ENCODE measurements at regions not wholly inside any gene's neighbourhood (a gene's known extent, or its start where the extent isn't known, plus 50 kb on each side); places are given as distances from the start of the nearest gene placed in this dataset.
"Not testable (repeated sequence)": the region's sequence is repeated elsewhere in the genome, so short reads cannot be mapped to it uniquely, and the experiment has no call there.

DNA sequence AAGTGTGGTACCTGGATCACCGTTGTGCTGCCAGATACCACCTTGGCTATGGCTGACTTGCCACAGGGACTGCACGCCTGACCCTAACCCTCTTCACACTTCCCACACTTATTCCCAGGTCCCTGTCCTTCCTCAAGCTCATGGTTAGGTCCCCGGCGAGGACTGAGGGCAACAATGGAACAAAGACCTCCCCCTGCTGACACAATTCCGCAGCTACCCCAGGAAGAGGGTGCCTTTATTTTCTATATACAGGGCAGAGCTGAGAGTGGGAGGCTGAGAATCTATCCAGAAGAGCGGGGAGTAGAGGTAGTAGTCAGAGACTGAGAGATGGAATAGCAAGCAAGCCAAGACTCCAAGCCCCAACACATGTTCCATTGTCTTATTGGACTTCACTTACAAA lies 118.1 kb upstream of the SEM1 start:
- FAIRE-seq (no peak), DNase-seq (ENCODE audit: low spot score) (no peak)

DNA sequence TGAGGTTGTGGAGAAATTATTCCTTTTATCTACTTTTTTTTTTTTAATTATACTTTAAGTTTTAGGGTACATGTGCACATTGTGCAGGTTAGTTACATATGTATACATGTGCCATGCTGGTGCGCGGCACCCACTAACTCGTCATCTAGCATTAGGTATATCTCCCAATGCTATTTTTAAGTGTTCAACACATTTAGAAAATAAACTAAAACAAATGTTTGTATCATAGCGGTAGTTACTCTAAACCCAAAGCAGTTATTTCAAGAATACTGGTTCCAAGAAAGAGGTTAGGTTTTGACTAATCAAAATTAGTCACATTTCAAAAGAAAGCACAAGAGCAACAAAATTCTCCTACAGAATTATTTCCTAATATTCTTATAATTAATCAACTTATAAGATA lies 119.5 kb upstream of the SEM1 start:
- FAIRE-seq; DNase-seq (ENCODE audit: low spot score): not testable (repeated sequence)

DNA sequence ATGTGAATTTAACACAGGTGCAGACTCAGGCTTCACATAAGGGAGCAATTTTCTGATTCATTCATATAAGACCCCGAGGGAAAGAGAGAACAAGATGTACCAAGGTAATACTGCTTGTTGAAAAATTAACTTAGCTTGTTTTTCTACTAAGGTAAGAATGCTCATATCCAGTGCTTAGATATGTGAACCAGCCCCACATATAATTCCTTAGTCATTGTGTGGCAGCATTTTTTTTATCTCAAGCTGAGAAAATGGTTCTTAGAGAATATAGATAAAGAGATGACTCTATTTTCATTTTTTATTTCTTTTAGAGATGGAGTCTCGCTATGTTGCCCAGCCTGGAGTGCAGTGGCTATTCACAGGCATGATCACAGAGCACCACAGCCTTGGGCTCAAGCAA lies 121.8 kb upstream of the SEM1 start:
- DNase-seq (ENCODE audit: low spot score) (no peak), FAIRE-seq (no peak)

DNA sequence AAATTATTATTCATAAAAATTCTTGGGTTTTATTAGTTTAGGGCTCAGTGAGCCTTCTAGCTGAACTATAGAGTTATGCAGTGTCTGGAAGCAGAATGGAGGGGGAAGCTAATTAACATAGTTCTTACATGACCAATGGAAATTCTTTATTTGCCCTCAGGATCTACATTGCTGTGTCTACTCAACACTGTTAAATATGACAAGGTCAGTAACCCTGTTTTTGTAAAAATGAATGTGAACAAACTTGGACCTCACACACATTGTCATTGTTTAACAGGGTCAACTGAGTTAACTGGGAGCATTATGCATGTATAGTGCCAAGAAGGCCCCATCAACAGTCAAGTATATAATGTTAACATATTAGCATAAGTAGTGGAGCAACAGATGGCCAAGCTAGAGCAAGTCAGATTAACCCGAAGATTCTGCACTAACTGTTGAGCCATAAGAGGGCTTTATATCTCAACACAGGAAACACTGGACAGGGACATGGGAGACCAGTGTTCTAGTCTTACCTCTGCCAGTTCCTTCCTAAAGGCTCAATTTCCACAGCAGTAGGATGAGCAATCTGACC lies 122.5 kb upstream of the SEM1 start:
- FAIRE-seq (no peak), DNase-seq (ENCODE audit: low spot score) (no peak)

DNA sequence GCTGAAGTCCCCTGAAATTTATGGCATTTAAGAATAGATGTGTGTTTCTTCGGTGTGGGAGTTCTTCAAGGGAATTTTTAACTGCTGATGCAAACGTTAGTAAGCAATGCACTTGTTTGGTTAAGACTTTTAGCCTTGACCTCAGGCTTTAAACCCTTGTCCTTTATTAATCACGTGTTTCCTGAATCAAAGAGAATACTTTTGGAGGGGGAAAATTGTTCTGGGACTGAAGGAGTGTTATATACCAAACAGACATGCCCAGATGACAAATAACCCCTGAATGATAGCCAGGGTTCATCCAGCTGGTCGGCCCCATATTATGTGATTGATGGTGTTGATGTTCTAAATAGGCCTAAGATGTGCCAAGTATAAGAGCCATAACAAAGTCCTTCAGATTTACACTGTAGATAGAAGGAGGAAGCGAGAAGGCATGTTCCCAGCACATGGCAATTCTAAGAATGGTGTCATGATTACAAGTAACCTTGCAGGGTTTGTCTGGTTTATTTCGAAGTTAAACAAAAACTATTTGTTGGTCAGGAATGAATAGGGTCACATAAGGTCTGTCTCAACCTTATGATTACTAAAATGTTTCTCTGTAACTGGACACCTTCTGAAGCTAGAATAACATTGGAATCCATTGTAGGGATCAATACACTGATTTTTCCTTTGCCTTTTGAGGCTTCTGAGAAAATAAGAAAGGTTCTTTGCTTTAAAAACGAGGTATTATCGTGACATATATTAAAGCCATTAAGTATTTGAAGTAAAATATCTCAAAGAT lies 124.2 kb upstream of the SEM1 start:
- DNase-seq (ENCODE audit: low spot score) (no peak), FAIRE-seq (no peak)

DNA sequence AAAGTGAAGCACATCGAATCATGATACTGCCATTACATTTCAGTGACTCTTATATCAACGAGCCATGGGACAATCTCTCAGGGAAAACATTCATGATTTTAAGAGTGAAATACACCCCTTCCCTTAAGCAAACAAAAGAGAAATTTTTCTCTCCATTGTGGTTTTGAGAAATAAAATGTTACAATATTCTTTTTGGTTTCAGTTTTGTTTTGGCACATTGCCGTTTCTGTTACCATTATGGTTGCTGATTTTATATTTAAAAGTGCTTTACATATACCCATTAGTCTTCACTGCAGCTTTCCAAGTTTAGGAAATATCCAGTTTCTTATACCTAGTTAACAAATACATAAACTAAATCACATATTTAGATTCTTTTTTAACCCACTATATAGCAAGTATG lies 126.8 kb upstream of the SEM1 start:
- no peak for FAIRE-seq

DNA sequence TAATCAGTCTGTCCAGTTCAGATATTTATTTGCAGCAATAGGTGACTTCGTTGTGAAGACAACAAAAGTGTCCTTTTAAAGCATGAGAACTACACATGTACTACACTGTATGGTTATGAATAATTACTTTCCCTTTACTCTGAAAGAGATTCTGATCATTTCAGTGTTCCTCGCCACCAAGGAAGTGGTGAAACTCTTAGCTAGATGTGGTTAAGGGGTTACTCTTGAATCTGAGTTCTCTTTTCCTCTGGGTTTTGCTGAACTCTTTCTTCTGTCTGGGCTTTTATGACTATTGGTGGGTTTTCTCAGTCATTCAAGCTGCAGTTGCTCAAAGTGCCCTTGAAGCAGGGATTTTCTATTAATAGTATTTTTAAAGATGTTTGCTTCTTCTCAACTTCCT lies 127.9 kb upstream of the SEM1 start:
- DNase-seq (ENCODE audit: low spot score) (no peak), FAIRE-seq (no peak)

More for the DNA sequence above, 126.8 kb upstream of the SEM1 start:
- DNase-seq (ENCODE audit: low spot score): no peak

DNA sequence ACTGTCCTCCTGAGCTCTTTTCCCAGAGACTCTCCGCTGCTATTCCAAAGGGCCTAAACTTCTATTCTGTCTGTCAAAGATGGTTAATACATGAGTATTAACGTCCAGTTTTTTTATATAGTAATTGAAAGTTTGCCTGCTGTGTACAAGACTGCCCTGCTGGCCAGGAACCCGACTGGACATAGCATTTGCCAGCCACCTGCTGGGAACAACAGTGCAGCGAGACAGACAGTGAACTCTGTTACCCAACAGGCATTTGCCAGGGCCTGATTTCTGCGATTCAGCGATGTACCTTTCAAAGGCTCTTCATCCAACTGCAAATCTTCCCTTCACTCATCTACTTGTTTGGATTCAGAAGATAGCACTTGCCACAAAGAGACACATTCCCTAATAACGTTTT lies 128.8 kb upstream of the SEM1 start:
- no peak for FAIRE-seq

DNA sequence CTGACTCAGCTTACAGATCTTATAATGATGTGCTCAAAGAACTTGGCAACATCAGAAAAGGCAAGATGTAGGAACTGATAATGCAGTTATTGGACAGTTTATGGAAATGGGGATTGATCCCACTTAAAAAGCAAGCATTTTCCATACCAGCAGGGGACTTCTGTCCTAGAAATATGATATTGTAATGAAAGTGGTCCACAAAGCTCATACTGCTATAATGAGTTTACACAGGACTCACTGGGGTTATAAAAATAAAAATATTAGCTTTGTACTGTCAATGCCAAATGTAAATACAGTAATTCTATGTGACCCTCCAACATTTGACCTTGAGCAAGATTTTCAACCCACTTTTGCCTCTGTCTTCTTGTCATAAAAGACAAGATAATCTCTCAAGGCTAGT lies 145.5 kb upstream of the SEM1 start:
- DNase-seq (ENCODE audit: low spot score): no peak

More for the DNA sequence above, 128.8 kb upstream of the SEM1 start:
- no peak for DNase-seq (ENCODE audit: low spot score)

DNA sequence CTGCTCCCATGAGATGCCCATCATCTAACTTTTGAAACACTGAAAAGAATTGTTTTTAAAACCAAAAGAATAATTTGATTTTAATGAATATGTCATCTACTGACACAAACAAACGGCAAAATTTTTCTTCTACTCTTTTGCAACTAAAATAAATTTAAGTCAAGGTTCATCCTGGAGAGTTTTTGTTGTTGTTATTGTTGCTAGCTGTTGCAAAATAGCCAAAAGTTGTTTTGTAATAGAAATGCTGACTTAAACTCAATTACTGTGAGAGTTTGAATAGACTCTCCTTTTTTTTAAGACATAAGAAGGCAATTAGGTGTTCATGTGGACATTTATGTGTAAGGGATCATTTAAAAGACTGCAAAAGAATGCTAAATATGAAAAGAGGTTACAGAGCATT lies 146.0 kb upstream of the SEM1 start:
- no peak for FAIRE-seq
- DNase-seq (ENCODE audit: low spot score): no peak

More for the DNA sequence above, 145.5 kb upstream of the SEM1 start:
- FAIRE-seq: no peak

DNA sequence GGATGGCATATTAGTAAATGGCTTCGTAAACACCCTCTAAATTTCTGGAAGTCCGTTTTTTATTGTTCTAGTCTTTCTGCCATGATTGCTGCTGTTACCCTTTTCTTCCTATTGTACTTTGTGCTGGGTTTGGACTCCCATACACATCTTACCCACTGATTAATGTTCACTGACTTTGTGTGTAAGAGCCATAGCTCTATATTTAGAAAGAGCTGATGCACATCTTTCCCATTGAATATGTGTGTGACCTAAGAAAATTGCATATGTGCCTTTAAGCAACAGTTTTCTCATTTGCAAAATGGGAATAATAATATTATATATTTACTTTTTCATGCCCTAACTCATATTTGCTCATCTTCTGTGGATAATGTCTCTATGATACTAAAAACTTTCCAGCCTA lies 135.8 kb upstream of the DLX6 start:
- no peak for FAIRE-seq
- DNase-seq (ENCODE audit: low spot score): no peak

DNA sequence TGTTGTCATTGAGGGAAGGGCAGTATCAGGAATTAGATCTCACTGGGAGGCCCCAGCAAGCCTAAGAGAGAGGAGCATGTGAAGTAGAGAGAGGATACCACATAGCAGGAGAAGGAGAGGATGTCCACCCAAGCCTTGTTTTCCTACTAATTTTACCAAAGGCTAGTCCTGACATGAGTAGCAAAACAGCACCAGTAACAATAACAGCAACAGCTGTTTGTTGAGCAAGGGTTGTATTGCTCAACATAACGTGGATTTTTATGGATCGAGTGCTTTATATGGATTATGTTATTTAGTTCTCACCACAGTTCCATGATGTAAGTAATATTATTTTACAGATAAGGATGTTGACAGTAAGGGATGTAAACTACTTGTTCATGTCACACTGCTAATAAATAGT lies 135.2 kb upstream of the DLX6 start:
- no peak for FAIRE-seq
- DNase-seq (ENCODE audit: low spot score): no peak

DNA sequence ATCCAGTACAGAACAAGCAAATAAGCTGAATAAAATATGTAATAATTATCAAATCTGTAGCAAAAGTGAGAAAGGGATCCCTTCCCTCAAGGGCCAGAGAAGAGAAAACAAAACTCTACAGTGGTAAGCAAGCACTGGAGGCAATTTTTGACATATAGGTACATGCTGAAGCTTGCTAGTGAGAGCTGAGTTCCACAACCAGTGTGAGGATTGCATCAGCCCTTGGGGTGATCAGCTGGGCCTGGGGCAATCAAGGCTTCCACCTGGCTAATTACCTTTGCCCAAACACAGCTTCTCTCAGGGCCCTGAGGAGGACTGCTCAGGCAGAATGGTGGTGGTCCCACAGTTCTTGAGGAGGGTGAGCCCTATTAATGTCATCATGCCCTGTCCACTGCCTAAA lies 134.4 kb upstream of the DLX6 start:
- DNase-seq (ENCODE audit: low spot score): no peak
- no peak for FAIRE-seq

DNA sequence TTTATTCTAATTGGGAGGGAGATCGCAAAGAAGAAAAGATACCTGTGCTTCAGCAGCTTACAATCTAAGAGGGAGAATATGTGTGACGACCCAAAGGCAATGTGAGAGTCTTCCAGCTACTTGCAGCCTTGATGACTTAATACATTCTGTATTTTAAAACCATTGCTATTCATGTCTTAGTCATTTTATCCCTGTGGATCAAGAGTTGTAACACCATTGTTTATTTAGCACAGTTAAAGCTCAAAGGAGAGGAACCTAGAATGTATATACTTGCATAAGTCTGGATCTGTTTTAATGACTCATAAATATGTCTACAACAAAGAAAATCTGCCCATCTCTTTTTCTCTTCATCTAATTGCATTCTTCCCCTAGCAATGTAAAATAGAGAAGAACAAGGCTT lies 117.9 kb upstream of the DLX6 start:
- DNase-seq (ENCODE audit: low spot score) (peak; percentile 26), FAIRE-seq (no peak)

DNA sequence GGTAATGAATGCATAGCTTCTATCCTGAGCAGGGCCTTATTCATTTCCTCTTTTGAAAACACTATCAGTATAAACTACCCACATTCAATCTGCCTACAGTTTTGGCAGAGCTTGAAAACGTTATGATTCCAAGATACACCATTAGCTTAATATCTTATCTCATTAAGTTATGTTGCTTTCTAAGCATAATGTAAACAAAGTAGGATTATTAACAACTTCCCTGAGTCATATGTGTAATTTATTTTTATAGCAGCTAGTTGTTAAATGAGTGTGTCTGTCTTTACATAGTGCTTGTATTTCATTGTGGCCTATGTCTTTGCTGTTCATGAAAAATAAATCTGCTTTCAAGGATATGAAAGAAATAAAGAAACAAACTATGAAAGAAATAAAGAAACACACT lies 106.2 kb upstream of the DLX6 start:
- FAIRE-seq (no peak), DNase-seq (ENCODE audit: low spot score) (no peak)

DNA sequence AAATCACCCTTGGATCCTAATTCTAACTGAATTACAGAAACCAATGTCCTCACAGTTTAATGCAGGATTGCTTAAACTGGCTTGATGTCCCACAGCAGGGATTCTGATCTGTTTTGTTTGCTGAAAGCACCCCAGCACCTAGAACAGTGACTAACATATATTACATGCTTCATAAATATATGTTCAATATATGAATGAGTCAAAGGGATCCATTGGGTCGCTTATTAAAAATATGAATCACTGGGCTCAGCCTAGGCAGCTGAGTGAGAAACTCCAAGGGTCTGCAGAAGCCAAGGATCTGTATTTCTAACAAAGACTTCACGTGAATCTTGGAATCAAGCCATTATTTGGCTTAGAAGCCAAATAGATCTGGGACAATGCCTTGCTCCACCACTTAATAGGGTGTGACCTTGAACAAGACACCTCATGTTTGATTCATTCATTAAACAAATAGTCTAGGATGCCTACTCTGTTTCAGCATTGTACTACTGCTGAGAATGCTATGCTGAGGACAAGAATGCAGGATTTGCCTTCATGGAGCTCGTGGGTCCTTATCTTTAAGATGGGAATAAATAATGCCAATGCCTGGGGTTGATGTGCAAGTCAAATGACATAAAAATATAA lies 103.4 kb upstream of the DLX6 start:
- DNase-seq (ENCODE audit: low spot score) (no peak), FAIRE-seq (no peak)

DNA sequence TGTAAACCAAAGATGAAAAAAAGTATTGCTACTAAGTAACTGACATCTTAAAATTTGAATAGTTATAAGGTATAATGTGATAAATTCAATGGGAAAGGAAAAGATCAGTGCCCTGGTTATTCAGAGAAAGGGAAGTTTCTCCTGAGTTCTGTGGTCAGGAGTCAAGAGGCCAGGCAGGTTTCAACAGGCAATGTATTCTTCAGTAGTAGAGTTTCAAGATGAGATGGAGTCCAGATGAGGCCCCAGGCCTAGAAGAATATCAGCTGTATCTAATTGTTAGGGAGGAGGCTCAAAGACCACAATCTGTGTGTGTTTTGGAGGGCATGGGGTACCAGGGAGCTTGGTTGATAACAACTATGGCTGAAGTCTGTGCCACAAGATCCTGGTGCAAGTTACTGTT lies 101.4 kb upstream of the DLX6 start:
- no peak for DNase-seq (ENCODE audit: low spot score)
- no peak for FAIRE-seq

DNA sequence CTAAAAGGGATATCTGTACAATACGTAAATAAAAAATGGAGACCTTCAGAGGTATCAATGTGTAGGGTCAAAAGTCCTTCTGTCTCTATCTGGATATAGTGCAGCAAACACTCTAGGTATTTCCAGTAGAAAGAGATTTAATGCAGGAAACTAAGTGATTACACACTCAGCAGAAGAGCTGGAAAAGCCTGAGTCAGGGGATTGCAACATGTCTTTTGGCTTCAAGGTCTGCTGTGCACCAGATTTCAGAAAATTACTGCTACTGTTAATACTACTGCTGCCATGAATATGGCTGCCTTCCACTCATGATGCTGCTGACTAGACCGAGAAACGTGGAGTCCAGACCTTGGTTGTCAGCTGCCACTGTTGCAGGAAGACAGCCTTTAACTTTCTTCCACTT lies 94.9 kb upstream of the DLX6 start:
- DNase-seq (ENCODE audit: low spot score): no peak
- FAIRE-seq: no peak

DNA sequence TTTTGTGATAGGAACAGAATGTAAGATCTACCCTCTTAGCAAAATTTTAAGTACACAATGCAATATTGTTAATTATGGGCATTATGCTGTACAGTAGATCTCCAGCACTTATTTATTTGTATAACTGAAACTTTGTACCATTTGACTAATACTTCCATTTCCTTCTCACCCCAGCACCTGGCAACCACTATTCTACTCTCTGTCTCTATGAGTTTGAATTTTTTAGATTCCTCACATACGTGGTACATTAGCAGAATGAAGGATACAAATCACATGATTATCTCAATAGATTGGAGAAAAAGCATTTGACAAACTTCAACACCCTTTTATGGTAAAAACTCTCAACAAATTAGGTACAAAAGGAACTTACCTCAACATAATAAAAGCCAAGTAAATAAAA lies 90.3 kb upstream of the DLX6 start:
- FAIRE-seq: no peak

DNA sequence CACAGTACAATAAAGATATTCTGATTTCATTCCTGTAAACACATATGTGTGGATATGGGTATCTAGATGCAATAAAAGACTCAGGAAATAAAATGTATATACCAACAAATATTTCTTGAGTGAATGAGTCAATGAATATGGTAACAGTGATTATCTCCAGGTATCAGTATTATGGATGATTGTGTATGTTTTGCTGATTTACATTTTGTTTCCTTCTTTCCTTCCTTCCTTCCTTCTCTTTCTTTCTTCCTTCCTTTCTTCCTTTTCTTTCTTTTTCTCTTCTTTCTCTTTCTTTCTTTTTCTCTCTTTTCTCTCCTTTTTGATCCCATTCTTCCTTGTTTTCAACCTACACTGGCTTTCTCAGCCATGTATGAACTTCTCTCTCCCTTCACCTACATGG lies 85.3 kb upstream of the DLX6 start:
- DNase-seq (ENCODE audit: low spot score): no peak

More for the DNA sequence above, 90.3 kb upstream of the DLX6 start:
- no peak for DNase-seq (ENCODE audit: low spot score)

DNA sequence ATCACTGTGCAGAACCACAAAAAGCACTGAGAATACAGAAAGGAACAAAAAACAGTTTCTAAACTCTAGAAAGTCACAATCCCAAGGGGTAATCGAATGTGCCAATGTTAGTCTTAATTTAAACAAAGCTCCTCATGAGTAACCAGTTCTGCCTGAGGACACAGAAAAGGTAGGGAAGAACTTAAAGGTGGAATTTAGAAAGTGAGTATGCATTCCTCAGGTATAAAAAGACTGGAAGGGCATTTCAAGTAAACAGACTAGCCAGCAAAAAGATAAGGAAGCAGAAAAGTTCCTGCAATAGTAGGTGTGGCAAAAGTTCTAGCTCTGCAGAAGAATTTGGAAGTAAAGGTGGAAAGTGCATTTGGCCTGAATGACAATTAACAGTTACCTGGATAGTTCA lies 84.6 kb upstream of the DLX6 start:
- DNase-seq (ENCODE audit: low spot score) (no peak), FAIRE-seq (no peak)

More for the DNA sequence above, 85.3 kb upstream of the DLX6 start:
- no peak for FAIRE-seq

DNA sequence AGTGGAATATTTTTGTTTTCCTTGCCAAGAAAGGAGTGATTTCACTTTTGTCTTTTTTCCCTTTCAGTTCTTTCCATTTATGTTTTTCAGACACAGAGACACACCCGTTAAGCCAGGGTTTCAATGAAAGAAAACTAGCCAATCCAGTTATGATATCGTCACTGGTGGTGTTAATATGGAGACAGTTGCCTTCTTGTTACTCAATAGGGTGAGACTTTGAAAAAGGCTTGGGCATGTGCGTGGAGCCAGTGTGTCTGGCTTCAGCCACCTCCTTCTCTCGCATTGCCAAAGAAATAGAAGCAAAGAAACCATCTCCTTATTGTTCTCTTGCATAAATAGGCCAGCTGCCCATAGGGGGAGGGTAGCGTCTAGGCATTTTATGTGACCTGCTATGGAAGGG lies 84.1 kb upstream of the DLX6 start:
- DNase-seq (ENCODE audit: low spot score) (no peak), FAIRE-seq (no peak)

DNA sequence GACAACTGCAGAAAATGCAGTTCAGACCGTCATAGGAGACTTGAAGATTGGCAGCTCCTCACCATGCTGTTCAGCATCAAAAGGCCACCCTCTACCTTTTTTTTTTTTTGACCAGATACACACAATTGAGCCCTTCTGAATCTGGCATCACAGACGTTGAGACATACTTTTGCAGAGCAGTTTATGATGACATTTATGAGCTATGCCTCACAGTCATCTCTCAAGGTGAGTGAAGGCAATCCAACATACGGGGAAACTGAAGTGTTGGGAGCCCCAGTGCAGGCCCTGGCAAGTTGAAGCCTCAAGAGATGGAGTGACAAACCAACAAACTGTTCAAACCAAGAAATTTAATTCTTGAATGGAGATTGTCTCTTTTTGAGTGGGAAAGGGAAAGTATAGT lies 83.6 kb upstream of the DLX6 start:
- FAIRE-seq (no peak), DNase-seq (ENCODE audit: low spot score) (no peak)
